ENCODE measurements at regions not wholly inside any gene's neighbourhood (a gene's known extent, or its start where the extent isn't known, plus 50 kb on each side); places are given as distances from the start of the nearest gene placed in this dataset.
A peak's percentile ranks its signal among the peaks of the same experiment; 100 is the strongest.

DNA sequence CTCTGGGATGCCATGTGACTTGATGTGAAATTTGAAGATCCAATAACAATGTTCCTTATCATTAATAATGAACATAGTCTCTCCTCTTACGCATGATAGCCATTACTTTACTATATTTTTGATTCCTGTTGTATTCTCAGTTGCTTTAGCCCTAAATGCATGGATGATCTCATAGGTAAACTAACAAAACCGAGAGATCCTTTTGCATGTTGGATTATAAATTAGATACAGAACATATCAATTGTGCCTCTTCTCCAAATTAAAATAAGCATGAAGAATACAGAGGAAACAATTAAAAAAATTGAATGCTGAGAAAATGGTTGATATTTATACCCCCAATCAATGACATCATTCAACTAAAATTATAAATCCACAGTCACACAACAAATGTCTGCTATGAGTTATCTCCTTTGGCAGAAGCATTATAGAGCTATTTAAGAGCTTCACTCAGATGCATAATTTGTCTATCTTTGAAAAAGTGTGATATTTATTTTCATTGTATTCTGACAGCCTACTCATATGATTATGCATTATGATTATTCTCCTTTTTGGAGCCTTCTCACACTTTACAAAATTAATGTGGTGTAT lies 386.4 kb upstream of the STXBP6 start:
- no peaks in the 10 kb centered on the region for H3K4me1 Mint-ChIP-seq
- H3K4me3 Mint-ChIP-seq, result no peak overlapping the region
- H3K27me3 Mint-ChIP-seq, result no peaks in the 10 kb centered on the region
- no peak for DNase-seq
- no peak overlapping the region for H3K27ac Mint-ChIP-seq
- H3K36me3 Mint-ChIP-seq, result no peaks in the 10 kb centered on the region
- peaks cover 13% of the 10 kb centered on the region for H3K9me3 Mint-ChIP-seq

DNA sequence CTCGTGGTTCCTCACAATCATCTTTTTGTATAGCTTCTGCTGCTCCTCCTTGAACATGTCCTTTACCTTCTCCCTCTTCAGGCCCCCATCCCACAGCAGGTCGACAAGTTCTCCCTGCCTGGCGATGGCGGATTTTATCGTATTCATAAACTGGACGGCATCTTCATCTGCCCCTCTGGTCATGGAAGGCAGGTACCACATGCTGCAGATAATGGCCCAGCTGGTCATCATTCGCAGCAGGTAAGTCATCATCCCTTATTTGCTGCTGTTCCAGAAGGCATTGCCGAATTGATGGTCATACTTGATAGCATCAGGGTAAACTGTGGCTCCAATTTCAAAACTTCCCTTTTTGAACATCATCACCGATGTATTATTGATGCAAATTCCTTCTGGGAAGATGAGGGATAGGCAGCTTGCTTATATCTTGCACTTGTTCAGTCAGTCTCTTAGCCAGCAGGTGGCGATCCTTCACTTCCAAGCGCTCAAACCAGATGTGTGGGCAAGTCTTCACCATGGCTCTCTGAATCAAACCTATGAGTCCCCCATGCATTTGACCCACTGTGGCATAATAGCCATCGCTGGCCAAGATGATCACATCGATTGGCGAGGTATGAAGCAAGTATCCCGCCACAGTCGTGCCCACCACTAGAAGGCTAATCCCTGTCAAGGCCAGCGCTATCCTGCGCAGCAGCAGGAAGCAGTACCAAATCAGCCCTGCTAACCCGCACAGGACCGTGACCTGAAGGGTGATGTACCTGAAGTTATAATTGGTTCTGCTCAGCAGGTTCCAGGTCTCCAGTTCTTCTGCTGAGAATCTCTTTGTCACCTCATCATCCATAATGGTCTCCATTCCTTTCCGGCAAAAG lies 381.5 kb upstream of the STXBP6 start:
- DNase-seq, result no peak
- H3K36me3 Mint-ChIP-seq, result no peaks in the 10 kb centered on the region
- no peaks in the 10 kb centered on the region for H3K4me1 Mint-ChIP-seq
- no peaks in the 10 kb centered on the region for H3K27me3 Mint-ChIP-seq
- H3K27ac Mint-ChIP-seq, result no peak overlapping the region
- no peak overlapping the region for H3K4me3 Mint-ChIP-seq
- peaks cover 13% of the 10 kb centered on the region for H3K9me3 Mint-ChIP-seq

DNA sequence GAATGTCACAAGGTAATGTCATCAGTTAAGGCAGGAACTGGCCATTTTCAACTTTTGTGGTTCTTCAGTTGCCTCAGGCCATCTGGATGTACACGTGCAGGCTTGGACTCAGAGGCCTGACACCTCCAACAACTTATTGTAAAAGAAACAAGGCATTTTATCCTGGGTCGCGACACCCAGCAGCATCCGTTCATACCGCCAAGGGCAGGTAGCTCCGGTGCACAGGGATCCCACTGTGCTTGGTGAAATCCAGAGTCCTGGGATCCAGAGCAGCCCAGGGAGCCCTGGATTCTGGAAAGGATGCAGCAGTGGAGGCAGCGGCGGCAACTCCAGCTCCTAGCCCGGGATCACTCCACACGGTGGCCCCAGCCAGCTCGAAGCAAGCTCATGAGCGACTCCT lies 380.9 kb upstream of the STXBP6 start:
- DNase-seq, result no peak
- H3K4me1 Mint-ChIP-seq, result no peaks in the 10 kb centered on the region
- no peak overlapping the region for H3K27ac Mint-ChIP-seq
- H3K36me3 Mint-ChIP-seq, result no peaks in the 10 kb centered on the region
- H3K27me3 Mint-ChIP-seq, result no peaks in the 10 kb centered on the region
- H3K4me3 Mint-ChIP-seq, result no peak overlapping the region
- H3K9me3 Mint-ChIP-seq, result peaks cover 13% of the 10 kb centered on the region

DNA sequence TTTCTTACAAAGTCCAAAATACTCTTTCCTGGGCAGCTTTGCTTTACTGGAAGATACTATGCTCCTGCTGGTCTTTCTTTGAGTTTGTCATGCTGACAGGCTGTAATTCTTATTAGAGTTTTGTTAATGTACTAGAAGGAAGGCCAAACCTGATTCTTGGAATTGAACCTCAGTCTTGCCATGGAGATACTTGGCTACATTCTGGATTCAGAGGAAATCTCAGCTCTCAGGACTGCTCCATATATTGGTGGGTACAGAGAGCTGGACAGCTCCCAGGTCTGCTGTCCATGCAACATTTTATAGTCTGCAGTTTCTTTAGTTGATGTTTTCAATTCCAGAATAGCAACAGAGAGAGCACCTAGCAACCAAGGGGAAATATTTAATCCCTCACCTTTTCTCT lies 363.1 kb upstream of the STXBP6 start:
- H3K4me3 Mint-ChIP-seq, result no peak overlapping the region
- H3K36me3 Mint-ChIP-seq, result no peaks in the 10 kb centered on the region
- no peaks in the 10 kb centered on the region for H3K27me3 Mint-ChIP-seq
- no peaks in the 10 kb centered on the region for H3K4me1 Mint-ChIP-seq
- no peak overlapping the region for H3K27ac Mint-ChIP-seq
- H3K9me3 Mint-ChIP-seq, result no peaks in the 10 kb centered on the region
- DNase-seq, result no peak

DNA sequence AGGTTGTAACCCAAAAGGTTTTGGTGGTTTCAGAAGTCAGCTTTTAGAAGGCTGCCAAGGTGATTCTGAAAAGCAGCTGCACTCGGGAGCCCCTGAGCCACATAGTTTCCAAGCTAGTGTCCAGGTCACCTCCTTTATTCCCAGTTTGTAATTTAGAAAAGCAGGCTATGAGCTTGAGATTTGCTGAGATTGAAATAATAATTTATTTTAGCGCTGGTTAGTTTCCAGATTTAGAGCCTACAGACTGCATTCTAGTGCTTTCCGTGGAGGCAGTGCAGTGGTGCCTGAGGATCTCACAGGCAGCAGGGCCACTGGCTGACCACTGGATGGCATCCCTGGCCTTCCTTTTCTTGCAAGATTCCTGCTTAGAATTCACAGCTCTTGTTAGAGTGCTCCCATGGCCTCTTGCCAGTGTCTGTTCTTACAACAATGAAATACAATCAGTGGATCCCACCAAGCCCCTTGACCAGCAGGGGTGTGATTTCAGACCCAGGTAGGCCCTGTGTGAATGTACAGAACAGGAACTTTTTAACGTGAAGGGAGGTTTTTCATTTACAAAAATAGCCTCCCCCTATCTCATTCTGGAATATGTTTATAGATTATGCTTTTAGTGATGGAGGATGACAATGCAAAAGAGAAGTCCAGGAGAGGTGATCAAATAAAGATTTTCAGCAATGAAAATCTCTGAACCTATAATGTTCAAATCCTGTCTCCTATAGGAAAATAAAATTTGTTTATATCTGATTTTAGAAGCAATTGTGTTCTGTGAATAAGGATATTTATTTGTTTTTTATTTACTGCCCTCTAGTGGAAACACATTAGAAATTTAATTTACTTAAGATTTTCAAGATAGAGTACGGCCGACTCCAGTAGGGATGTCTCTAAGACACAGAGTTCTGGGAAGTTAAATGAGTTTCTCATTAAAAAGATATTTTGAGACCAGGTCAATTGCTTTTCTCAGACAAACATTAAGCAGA lies 362.1 kb upstream of the STXBP6 start:
- H3K9me3 Mint-ChIP-seq, result peaks cover 2% of the 10 kb centered on the region
- H3K4me1 Mint-ChIP-seq, result no peaks in the 10 kb centered on the region
- H3K27me3 Mint-ChIP-seq, result peaks cover 3% of the 10 kb centered on the region
- H3K36me3 Mint-ChIP-seq, result no peaks in the 10 kb centered on the region
- H3K4me3 Mint-ChIP-seq, result no peak overlapping the region
- no peak for DNase-seq
- no peak overlapping the region for H3K27ac Mint-ChIP-seq

DNA sequence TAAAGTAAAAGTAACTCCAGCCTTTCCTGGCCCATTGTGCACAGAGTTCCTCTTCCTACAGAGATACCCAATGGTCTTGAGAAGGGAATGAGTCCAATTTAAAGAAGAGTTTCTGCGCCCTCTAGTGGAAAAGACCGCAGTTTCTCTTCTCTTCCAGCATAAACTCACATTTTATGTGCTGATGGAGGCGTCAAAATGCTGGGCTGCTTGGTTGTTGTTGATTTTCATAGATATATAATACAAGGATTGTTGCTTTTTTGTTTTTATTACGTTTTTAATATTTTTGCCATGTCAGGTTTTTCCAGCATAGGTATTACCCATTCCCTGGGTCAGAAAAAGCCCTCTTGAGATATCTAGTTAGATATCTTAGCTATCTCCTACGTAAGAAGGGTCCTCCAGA lies 356.9 kb upstream of the STXBP6 start:
- H3K27me3 Mint-ChIP-seq, result peaks cover 3% of the 10 kb centered on the region
- H3K36me3 Mint-ChIP-seq, result no peaks in the 10 kb centered on the region
- no peak for DNase-seq
- H3K27ac Mint-ChIP-seq, result no peak overlapping the region
- no peak overlapping the region for H3K4me3 Mint-ChIP-seq
- no peaks in the 10 kb centered on the region for H3K4me1 Mint-ChIP-seq
- H3K9me3 Mint-ChIP-seq, result peaks cover 2% of the 10 kb centered on the region

DNA sequence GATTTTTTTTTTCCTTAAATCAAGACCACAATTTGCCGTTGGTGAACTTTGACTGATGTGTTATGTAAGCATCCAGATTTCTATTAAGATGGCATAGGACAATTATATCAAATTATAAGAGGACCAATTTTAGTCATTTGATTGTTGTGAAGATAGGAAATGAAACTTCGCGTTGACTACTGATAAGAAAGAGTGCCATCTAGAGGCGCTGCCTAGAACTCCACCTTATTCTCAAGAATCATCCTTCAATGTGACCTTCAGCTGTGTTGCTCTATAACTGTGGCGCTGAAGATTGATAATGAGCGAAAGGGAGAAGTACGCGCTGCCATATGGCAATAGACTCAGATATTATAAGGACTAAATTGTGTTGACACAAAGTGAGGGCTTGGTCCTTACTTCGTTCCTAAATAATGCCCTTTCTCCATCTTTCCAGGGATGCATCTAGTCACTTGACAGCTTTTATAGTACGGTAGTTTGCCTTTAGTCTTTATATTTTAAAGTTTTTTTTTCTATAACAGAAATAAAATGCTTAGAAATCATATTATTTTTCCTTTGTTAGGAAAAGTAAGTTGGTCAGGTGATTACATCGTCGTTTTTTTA lies 350.8 kb upstream of the STXBP6 start:
- DNase-seq, result peak; percentile 4
- Mint-ChIP-seq H3K27me3 (peaks cover 9% of the 10 kb centered on the region), H3K4me1 (peaks cover 7% of the 10 kb centered on the region), H3K27ac (no peak overlapping the region), H3K9me3 (peaks cover 1% of the 10 kb centered on the region), H3K36me3 (no peaks in the 10 kb centered on the region), H3K4me3 (no peak overlapping the region)

DNA sequence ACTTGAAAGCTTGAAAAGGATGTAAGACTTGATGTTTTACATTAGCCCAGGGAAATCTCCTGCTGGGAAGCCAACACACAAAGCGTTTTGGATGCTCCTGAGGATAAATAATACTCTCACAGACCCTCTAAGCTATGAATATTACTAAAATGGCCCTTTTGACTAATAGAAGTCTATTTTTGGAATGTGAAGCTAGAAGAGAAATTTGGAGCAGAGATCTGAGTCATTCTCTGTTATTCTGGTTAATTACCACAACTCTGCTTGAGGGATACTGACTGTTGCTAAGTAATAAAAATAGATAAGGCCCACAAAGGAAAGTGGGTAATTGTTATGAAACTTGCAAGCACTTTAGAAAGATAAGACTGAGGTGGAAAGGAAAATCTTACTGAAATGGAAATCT lies 346.2 kb upstream of the STXBP6 start:
- H3K36me3 Mint-ChIP-seq, result no peaks in the 10 kb centered on the region
- peak overlapping the region; percentile 56 for H3K27ac Mint-ChIP-seq
- peaks cover 11% of the 10 kb centered on the region for H3K27me3 Mint-ChIP-seq
- no peak overlapping the region for H3K4me3 Mint-ChIP-seq
- peaks cover 12% of the 10 kb centered on the region for H3K4me1 Mint-ChIP-seq
- no peak for DNase-seq
- H3K9me3 Mint-ChIP-seq, result peaks cover 5% of the 10 kb centered on the region

DNA sequence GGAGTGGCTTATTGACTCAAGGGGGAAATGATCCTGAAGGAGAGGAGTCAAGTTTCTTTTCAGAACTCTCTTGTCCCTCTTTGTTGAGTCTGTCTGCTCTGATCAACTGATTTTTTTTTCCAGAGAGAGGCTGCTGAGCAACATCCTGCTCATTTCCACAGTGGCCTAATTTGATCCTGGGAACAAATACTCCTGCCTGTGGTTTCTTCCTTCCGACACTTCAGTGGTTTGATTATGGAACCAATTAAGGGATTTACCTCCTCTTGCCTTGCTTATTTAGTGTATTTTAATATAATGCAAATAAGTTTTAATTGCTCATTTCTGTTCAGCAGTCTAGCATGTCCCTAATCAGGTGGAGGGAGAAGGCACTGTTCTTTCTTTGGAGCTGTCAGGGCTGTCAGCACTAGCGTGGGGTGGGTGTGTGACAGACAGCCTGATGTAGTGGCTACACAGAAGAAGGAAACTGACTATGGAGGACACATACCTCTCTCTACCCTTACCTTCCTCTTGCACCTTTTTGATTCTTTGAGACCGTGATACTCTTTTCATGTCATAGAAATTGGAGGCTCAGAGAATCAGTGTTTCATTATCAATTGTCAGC lies 344.9 kb upstream of the STXBP6 start:
- DNase-seq, result no peak
- Mint-ChIP-seq H3K9me3 (peaks cover 7% of the 10 kb centered on the region), H3K27ac (no peak overlapping the region), H3K4me3 (no peak overlapping the region), H3K27me3 (peaks cover 9% of the 10 kb centered on the region), H3K36me3 (no peaks in the 10 kb centered on the region), H3K4me1 (peaks cover 12% of the 10 kb centered on the region)

DNA sequence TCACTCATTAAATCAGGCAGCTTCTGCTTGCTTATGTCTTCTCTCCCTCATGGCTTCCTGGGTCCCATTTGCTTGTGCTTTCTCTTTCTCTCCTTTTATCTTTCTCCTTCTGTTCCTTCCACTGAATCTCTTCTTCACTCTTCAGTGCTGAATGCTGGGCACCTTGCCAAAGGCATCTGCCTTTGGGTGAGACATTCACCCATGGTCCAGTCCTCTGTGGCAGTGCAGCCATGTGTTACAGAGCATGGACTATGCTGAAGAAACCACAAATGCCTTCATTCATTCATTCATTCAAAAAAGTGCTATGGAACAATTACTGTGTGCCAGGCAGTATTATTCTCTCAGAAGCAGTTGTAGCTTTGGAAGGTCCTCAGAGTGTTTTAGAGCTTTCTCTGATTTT lies 344.4 kb upstream of the STXBP6 start:
- Mint-ChIP-seq H3K4me3 (no peak overlapping the region), H3K4me1 (peaks cover 12% of the 10 kb centered on the region), H3K36me3 (no peaks in the 10 kb centered on the region), H3K9me3 (peaks cover 7% of the 10 kb centered on the region), H3K27me3 (peaks cover 10% of the 10 kb centered on the region), H3K27ac (no peak overlapping the region)
- no peak for DNase-seq

DNA sequence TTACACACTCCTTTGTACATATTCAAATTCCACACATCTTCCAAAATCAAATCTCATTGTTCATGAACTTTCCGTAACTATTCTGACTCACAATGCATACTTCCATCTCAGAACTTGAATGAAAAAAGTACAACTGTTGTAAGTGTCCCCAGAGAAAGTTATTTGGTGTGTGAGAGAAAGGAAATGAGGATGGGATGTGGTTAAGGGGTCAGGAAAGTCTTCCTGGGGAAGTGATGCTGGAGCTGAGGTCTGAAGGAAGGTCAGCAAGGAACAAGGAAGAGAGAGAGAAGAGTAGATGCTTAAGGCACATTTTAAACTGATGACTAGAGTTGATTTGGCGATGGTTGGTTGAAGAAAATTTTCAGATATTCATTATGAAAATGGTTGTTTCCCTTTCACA lies 340.0 kb upstream of the STXBP6 start:
- Mint-ChIP-seq H3K4me1 (no peaks in the 10 kb centered on the region), H3K9me3 (peaks cover 6% of the 10 kb centered on the region), H3K4me3 (no peak overlapping the region), H3K27ac (no peak overlapping the region), H3K27me3 (peaks cover 6% of the 10 kb centered on the region), H3K36me3 (no peaks in the 10 kb centered on the region)
- DNase-seq, result no peak

DNA sequence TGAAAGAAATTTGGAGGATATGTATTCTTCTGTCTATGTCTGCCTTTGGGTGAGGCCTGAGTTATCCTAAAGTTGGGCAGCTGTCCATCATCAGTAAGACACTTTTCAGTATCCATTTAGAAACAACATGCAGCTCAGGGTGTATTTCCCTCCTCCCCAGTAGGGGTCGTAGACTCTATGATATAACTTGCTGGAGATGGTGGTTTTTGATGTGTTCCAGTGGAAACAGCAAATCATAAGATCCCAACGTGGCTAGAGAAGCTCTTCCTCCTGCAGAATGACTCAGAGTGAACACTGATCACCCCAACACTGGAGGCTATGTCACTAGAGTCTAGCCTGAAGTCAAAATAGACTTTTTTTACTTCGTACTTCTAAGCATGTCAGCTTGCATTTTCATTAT lies 331.6 kb upstream of the STXBP6 start:
- DNase-seq, result no peak
- no peak overlapping the region for H3K27ac Mint-ChIP-seq
- no peaks in the 10 kb centered on the region for H3K36me3 Mint-ChIP-seq
- H3K27me3 Mint-ChIP-seq, result peaks cover 9% of the 10 kb centered on the region
- no peaks in the 10 kb centered on the region for H3K4me1 Mint-ChIP-seq
- no peaks in the 10 kb centered on the region for H3K9me3 Mint-ChIP-seq
- no peak overlapping the region for H3K4me3 Mint-ChIP-seq

DNA sequence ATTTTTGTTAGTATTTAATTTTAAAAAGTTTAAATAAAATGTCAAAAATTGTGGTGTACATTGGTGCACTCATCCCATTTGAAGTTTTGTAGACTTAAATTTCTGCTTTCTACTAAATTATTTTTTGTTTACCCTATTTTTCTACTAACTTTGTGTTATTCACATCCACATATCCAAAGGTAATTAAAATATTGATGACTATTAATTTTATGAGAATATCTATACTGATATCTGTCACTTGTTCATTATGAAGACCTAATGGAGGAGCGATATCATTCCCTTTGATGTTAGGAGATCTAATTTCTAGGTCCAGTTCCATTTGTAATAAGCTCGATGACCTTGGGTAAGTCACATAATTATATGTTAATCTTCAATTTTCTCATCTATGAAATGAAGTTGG lies 325.7 kb upstream of the STXBP6 start:
- Mint-ChIP-seq H3K36me3 (no peaks in the 10 kb centered on the region), H3K4me3 (no peak overlapping the region), H3K4me1 (no peaks in the 10 kb centered on the region), H3K27ac (no peak overlapping the region), H3K9me3 (no peaks in the 10 kb centered on the region), H3K27me3 (no peaks in the 10 kb centered on the region)
- DNase-seq, result no peak

DNA sequence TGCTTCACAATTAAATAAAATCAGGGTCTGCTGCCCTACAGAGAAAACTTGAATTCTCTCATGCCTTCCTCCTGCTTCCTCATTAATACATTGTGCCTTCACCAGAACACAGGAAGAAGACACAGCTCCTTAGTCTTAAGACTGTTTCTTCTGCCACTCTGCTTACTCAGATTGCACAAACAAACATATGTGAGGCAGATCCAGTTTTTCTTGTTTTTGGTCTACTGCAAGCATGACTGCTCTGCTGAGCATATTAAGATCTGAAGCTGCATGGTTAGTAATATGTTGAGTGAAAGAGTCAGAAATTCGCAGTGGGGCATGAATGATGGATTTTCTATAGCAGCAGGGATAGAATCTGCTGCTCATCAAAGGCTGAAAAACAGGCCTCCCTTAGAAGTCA lies 321.1 kb upstream of the STXBP6 start:
- H3K4me1 Mint-ChIP-seq, result no peaks in the 10 kb centered on the region

More for the DNA sequence above, 321.1 kb upstream of the STXBP6 start:
- Mint-ChIP-seq H3K4me3 (no peak overlapping the region), H3K27ac (no peak overlapping the region), H3K36me3 (no peaks in the 10 kb centered on the region), H3K9me3 (no peaks in the 10 kb centered on the region), H3K27me3 (no peaks in the 10 kb centered on the region)
- DNase-seq, result no peak

All from activated naive CD8-positive, alpha-beta T cell treated with anti-CD3 and anti-CD28 coated beads for 36 hours (primary cell).